GM19043 (cell line): ENCODE measurements at regions not wholly inside any gene's neighbourhood (a gene's known extent, or its start where the extent isn't known, plus 50 kb on each side); places are given as distances from the start of the nearest gene placed in this dataset.
"Not testable (repeated sequence)": the region's sequence is repeated elsewhere in the genome, so short reads cannot be mapped to it uniquely, and the experiment has no call there.

Source experiments
- ATAC-seq: cut with Tn5 transposase; IDR thresholded peaks from one replicate; pipeline ENCODE4 v1.9.1; 2021; ENCODE audit warnings: low read depth; ENCODE audit not compliant: unreplicated experiment

- no peak for ATAC-seq
Measured at GRCh38 chr13:64540468-64540867, 2689.7 kb downstream of the PCDH9 start.

DNA sequence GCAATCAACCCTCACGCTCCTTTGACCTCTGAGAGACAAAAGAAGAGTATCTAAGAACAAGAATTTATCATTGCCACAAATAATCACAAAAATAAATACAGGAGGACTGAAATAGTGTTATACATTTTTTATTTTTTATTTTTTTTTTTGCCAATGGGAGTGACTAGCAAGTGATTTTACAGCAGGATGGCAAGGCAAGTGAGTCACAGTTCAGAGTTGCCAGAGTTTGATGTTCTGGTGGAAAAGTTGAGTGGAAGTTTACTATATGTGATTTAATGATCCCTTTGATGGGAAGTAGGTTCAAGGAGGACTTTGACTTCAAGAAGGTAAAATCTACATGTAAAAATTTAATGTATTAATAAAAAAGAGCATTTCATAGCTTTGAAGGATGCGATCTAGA is 2691.4 kb downstream of the PCDH9 start:
- ATAC-seq: no peak

DNA sequence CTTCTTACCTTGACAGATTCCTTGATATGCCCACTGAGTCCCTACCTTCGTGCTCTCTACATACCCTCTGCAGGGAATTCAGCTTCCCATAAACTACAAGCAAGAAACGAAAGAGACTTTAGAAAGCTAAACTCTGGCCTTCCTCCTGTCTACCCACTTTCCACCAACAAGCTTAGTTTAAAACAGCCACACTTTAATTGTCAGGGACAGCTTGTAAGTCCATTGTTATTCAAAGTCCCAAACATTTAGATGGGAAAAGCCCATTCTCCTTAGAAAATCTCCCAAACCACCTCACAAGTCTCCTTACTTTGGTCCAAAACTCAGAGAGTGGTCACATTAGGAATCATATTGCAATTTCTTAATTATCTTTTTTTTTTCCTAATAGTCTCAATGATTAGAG is 2695.8 kb downstream of the PCDH9 start:
- no peak for ATAC-seq

GRCh38 chr13:64531400-64531799 is 2698.7 kb downstream of the PCDH9 start:
- ATAC-seq: no peak

- ATAC-seq: no peak
Measured at GRCh38 chr13:64529874-64530485, 2700.2 kb downstream of the PCDH9 start.

DNA sequence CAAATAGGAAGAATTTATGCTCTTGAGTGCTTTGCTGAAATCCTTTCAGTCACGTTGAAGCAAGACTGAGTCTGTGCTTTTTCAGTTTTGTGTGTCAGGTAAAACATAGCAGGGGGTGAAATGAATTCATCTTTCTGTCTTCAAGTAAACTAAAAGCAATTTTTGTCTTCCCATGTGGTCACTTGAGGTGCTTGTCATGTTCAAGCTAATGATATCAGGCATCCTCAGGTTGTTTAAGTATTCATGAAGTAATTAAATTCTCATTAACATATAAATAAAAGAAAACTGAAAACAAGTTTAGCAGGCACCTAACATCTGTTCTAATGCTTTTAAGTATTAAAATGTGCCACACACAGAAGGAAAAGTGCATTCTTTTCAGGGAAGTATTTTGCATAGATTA is 2701.3 kb downstream of the PCDH9 start:
- ATAC-seq: no peak

- ATAC-seq: no peak
Measured at GRCh38 chr13:64527561-64527960, 2702.6 kb downstream of the PCDH9 start.

- no peak for ATAC-seq
Measured at GRCh38 chr13:64525687-64526086, 2704.4 kb downstream of the PCDH9 start.

DNA sequence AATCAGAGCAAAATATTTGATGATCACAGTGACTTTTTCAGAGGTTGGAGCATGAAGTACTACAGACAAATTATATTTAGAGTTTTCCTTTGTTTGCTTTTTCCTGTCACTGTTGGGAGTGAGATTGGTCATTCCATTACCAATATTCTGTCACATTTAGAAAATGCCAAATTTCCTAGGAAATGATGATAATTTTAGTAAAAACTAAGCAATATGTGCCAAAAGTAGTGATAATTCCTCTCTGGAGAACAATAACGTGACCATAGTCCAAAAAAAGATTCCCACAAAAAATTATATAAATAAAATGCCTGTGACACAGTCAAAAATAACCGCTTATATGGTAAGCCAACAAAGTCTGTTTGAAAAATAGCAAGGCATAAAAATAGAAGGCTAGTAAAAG is 2719.4 kb downstream of the PCDH9 start:
- no peak for ATAC-seq

DNA sequence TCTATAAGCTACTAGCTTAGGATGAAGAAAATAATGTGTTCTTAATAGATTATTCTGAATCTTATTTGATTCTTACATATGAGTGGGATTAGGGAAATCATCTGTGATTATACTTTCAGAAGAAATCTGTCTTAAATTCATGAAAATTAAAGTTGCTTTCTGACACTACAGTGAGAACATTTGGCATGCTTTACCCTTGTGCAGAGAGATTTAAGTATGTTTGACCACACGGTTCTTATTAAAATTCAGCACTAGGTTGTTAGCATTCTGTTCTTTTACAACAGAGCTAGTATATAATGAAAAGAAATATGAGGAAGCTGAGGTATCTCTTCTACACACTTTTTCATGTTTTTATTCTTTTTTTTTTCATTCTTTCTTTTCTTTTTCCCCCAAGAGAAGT is 2723.9 kb downstream of the PCDH9 start:
- ATAC-seq: no peak

- ATAC-seq: no peak
Measured at GRCh38 chr13:64505336-64505910, 2724.7 kb downstream of the PCDH9 start.

- no peak for ATAC-seq
Measured at GRCh38 chr13:64488731-64489130, 2741.4 kb downstream of the PCDH9 start.

DNA sequence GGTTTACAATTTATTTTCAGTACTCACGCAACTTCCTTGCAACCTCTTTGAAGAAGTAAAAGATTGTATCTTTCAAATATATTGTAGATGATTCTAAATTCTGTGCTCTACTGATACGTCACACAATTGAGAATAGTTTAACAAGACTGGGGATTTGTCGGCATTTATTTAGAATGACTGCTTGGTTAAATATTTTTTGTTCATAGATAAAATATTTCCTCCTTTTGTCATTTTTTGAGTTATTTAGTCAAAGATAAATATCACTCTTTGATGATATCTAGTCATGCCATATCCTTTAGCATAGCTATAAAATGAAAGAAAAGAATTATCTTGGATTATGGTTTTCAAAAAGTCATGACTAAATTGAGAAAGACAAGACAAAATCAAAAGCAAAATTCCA is 2747.8 kb downstream of the PCDH9 start:
- ATAC-seq: no peak

- ATAC-seq: no peak
Measured at GRCh38 chr13:64480672-64481071, 2749.5 kb downstream of the PCDH9 start.

- no peak for ATAC-seq
Measured at GRCh38 chr13:64480211-64480610, 2749.9 kb downstream of the PCDH9 start.

DNA sequence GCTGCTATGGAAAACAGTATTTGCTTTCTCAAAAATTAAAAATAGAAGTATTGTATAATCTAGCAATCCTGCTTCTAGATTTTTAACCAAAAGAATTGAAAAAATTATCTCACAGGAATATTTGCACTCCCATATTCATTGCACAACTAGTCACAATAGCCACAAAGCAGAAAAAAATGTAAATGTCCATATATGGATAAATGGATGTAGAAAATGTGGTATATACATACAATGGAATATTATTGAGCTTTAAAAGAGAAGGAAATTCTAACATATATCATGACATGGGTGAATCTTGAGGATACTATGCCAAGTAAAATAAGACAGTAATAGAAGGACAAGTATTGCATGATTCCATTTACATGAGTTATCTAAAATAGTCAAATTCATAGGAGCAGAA is 2753.0 kb downstream of the PCDH9 start:
- ATAC-seq: no peak

DNA sequence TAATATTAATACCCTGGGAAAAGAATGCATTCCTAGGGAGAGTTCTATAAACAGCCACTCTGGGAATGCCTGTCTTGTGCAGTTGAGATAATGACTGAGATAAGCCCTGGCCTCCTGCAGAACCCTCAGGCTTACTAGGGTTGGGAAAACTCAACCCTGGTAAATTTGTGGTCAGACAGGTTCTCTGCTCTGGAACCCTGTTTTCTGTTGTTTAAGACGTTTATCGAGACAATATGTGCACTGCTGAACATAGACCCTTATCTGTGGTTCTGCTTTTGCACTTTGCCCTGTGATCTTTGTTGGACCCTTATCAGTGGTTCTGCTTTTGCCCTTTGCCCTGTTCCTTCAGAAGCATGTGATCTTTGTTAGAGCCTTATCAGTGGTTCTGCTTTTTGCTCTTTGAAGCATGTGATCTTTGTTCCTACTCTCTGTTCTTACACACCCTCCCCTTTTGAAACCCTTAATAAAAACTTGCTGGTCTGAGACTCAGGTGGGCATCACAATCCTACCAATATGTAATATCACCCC is 2754.0 kb downstream of the PCDH9 start:
- not testable (repeated sequence) for ATAC-seq

- no peak for ATAC-seq
Measured at GRCh38 chr13:64471916-64472315, 2758.2 kb downstream of the PCDH9 start.

DNA sequence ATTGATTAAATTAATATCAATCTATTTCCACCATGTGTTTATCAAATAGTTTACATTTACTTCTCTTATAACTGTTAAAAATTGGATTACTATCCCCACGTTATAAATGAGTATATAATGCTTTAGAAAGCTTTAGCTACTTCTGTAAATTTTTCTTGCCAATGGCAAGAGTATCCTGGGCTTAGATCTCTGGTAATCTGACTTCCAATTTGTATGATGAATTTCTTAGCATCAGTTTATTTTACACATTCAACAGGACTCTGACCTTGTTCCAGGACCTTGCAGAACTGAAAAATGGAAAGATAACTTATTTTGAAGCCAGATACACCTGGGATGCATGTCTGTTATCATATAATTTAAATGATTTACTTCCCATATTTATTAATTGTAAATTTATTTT is 2759.4 kb downstream of the PCDH9 start:
- ATAC-seq: no peak

DNA sequence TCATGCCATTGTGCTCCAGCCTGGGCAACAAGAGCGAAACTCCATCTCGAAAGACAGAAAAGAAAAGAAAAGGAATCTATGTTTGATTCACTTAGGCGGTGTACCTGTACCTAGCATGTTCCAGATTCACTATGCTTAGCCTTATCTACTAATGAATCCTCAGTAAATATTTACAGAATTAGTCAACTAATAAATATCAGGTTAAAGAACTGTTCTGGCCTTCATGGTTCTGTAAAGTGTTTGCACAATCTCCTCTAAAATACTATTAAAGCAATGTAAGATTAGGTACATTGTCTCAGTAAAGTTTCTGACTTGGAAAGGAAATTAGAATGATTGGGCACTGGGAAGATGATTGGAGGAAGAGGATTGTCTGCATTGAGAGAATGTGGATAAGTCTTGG is 2770.4 kb downstream of the PCDH9 start:
- ATAC-seq: no peak

- no peak for ATAC-seq
Measured at GRCh38 chr13:64457976-64458375, 2772.2 kb downstream of the PCDH9 start.

GRCh38 chr13:64455124-64455523 is 2775.0 kb downstream of the PCDH9 start:
- no peak for ATAC-seq

DNA sequence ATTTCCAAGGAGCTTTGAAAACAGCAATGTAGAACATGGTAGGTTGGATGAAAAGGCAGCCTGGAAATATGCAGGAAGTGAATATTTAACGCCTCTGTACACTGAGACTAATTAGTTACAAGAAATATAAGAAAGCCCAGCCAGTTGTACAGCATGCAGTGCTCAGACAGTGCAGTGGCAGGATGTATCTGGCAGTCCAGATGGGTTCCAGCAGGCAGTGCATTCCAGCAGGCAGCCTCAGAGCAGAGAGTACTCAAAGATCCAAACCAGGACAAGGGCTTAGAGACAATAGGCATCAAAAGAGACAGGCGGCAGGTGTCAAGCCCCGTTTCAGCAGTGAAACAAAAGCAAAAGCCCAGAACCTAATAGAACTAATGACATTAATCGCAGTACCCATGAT is 2776.3 kb downstream of the PCDH9 start:
- ATAC-seq: no peak
